Activated T-helper 1 cell treated with Interleukin-2 at 50 U/mL for 16 hours (primary cell): ENCODE measurements at regions not wholly inside any gene's neighbourhood (a gene's known extent, or its start where the extent isn't known, plus 50 kb on each side); places are given as distances from the start of the nearest gene placed in this dataset.
"Not testable (repeated sequence)": the region's sequence is repeated elsewhere in the genome, so short reads cannot be mapped to it uniquely, and the experiment has no call there.

Source experiments
- DNase-seq: peaks from one replicate; pipeline ENCODE4 v3.0.0-alpha.2; 2020; ENCODE audit warnings: low read depth

- no peak for DNase-seq
These were observed 873.5 kb downstream of the TTLL7 start for GRCh38 chr1:83125456-83125855.

DNA sequence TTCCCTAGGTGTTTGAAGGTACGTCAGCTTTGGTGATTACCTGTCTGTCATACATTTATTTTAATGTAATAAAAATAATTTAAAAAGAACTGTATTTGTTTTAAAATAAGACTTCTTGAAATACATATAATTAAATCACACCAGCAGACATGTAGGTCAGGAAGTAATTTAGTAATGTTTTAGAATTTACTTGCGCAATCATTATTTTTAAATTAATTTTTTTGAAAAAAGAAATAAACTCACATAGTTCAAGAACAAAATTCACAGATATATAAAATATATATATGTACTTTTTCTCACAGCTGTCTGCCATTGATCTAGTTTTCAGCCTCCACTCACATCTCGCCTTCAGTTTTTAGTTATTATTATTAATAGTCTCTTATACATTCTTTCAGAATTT lies 875.9 kb downstream of the TTLL7 start:
- no peak for DNase-seq

DNA sequence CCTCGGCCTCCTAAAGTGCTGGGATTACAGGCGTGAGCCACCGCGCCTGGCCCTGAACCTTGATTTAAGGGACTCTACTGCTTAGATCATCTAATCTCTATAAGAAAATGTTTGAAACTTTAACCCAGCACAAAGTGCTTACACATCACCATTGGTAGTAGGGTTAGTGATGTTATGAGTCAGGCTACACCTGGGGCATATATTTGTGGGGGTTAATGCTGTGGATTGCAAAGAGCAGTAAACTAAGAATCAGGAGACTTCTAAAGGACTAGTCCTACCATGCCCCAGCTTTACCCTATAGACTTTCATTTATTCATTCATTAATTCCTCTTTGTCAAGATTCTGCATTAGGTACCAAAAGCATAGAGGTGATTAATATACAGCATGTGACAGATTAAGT lies 880.5 kb downstream of the TTLL7 start:
- no peak for DNase-seq

DNA sequence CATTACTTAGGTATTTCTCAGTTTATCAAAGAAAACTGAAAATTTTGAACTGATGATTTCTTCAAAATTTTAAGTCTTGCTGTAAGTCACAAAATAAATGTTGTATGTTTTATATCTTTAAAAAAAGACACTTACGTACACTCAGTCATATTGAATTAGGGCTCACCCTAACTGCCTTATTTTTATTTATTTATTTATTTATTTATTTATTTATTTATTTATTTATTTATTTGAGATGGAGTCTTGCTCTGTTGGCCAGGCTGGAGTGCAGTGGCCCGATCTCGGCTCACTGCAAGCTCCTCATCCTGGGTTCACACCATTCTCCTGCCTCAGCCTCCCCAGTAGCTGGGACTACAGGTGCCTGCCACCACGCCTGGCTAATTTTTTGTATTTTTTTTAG lies 881.9 kb downstream of the TTLL7 start:
- DNase-seq = not testable (repeated sequence)

DNA sequence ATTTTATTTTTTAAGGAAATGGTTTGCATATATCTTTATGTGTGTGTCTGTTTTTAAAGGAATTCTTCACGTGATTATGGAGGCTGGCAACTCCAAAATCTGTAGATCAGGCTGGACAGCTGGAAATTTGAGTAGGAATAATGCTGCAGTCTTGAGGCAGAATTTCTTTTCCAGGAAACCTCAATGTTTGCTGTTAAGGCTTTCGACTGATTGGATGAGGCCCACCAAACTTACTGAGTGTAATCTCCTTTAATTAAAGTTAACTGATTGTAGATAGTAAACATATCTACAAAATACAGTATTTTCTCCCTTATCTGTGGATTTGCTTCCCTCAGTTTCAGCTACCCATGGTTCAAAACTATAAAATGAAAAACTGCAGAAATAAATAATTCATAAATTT lies 883.1 kb downstream of the TTLL7 start:
- no peak for DNase-seq

DNA sequence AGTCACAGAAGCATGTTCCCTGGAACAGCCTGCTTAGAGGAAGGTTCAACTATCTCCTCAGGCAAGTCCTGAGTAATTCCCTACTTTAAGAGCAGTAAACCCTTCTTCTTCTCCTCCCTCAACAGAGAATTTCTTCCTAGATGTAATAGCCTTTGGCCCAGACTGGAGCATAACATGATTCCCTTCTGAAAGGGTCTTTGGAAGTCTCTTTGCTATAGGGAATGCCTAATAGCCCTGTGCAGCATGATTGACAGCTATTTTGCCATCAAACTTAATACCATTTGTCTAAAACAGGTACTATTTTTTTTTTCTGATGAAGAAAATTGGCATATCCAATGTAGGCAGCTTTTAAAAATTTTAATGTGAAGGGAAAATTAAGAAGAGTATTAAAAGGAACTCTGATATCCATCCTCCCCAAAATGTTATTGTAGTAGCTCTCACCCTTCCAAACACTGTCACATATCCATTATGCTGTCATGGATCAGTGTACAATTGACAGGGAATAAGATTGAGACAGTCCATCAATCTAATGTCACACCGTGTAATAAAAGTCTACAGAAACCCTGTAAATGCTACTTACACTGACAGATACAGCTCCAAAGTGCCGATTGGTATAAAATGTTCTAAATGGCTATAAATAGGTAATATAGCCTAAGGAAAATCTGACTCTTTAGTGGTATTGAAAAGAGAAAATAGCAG lies 884.6 kb downstream of the TTLL7 start:
- no peak for DNase-seq

GRCh38 chr1:83113652-83114051 lies 885.3 kb downstream of the TTLL7 start:
- DNase-seq = no peak

- DNase-seq = no peak
These were observed 886.6 kb downstream of the TTLL7 start for GRCh38 chr1:83112248-83112885.

DNA sequence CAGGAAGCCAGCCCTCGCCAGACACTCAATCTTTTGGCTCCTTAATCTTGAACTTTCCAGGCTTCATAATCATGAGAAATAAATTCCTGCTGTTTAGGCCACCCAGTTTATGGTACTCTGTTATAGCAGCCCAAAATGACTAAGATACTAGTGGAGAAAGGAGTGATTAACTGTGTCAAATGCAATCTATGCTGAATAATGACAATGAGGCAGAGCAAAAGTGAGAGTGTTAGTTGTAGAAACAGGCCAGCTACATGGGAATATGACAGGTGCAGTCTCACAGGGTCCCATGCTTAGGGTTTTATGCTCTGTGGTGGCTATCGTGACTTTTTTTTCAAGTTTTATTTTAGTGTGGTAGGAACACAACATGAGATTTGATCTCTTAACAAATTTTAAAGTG lies 888.8 kb downstream of the TTLL7 start:
- no peak for DNase-seq

DNA sequence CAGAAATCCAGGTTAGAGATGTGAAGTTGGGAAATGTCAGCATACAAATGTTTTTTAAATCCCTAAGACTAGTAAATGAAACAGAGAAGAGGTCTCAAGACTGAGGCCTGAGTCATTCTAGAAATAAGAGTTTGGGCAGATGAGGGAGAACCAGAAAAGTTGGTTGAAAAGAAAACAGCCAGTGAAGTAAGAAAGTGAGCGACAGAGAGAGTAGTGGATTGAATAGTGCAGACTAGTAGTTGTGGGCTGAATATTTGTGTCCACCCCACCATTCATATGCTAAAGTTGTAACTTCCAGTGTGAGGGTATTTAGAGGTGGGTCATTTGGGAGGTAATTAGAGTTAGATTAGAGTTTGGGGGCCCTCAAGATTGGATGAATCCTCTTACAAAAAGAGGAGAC lies 889.2 kb downstream of the TTLL7 start:
- no peak for DNase-seq

DNA sequence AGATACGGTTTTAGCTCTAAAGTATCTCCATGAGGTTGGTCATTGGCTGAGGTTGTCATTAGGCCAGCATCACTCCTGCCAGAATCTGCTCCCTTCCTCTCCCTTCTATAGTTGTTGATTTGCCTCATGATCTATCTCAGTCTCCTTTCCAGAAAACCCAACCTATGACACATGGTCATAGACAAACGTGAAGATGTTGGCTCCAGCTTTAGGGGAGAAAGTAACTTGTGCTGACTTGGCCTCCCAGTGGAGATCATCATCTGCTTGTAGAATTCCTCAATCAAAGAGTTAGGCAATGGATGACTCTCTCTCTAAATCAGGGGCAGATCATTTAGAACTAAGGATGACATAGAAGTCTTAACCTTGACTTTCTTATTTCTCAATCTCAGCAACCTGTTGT lies 894.4 kb downstream of the TTLL7 start:
- no peak for DNase-seq

- no peak for DNase-seq
These were observed 895.6 kb downstream of the TTLL7 start for GRCh38 chr1:83103341-83103740.

GRCh38 chr1:83102630-83103071 lies 896.3 kb downstream of the TTLL7 start:
- no peak for DNase-seq

GRCh38 chr1:83101406-83101805 lies 897.5 kb downstream of the TTLL7 start:
- DNase-seq = no peak

- no peak for DNase-seq
These were observed 898.8 kb downstream of the TTLL7 start for GRCh38 chr1:83100133-83100532.

DNA sequence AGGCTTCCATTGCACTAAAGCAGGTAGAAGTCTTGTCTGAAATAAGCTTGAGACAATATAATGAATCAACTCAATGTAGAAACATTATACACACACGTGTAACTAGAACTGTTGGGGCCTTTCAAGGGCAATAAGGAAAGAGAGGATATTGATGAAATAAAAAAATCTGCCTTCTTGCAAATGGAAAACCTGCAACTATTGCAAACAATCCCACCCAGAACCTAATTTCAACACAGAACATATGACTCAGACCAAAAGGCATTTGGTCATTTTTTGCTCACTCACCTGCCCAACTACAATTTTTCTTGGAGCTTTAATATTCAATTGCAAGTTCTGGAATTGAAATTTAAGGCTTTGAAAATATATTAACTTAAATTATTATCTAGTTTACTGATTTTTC lies 900.1 kb downstream of the TTLL7 start:
- DNase-seq = no peak

DNA sequence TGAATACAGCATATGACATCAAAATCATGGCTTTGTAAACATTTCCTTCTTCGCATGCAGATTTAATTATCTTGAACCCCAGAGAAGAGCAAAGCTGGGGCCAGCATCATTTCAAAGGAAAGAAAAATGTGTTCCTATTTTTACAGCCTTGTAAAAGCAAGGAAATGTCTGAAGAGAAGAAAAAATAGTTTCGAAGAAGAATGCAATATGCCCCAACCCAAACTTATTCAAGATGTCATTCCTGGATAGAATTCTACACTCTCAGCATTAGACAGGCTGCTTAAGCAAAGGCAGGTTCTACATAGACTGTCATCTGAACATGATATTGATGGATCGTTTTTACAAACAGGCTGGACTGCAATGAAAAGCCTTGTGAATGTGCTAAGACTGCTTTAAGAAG lies 900.8 kb downstream of the TTLL7 start:
- no peak for DNase-seq

- DNase-seq = no peak
These were observed 901.2 kb downstream of the TTLL7 start for GRCh38 chr1:83097715-83098114.

- no peak for DNase-seq
These were observed 903.4 kb downstream of the TTLL7 start for GRCh38 chr1:83095570-83095969.

GRCh38 chr1:83090195-83090594 lies 908.7 kb downstream of the TTLL7 start:
- no peak for DNase-seq

- no peak for DNase-seq
These were observed 911.1 kb downstream of the TTLL7 start for GRCh38 chr1:83087851-83088250.

DNA sequence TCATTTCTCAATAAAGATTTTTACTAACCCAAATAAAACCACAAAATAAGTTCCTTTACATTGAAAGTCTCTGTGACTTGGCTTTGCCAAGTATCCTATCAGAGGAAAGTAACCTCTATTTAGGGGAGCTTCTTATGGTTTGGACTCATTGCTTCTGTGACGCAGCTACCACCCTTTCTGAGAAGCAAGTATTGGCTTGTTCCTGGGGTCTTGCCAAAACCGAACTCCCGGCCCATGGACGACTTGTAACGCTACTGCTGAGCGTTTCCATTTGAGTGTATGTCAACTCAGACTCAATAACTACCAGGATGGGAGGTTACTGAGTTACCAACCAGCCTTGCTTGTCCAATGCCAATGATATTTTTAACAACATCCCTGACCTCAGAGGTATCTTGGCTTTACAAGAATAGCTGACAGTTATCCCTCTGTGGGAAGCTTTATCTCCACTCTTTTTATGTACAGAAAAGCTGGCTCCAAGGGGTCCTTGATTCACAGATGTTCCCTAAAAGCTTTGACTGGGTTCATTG lies 911.9 kb downstream of the TTLL7 start:
- DNase-seq = no peak

- no peak for DNase-seq
These were observed 912.6 kb downstream of the TTLL7 start for GRCh38 chr1:83086346-83086745.
